Daoy (cell line): ENCODE measurements at regions not wholly inside any gene's neighbourhood (a gene's known extent, or its start where the extent isn't known, plus 50 kb on each side); places are given as distances from the start of the nearest gene placed in this dataset.
"Not testable (repeated sequence)": the region's sequence is repeated elsewhere in the genome, so short reads cannot be mapped to it uniquely, and the experiment has no call there.

ENCODE experiments used
- DNase-seq: peaks from one replicate; pipeline ENCODE4 v3.0.0-alpha.2; 2015; ENCODE audit warnings: low read depth

GRCh38 chr6:139972116-139972515 is 597.7 kb upstream of the CITED2 start:
- DNase-seq = no peak

DNA sequence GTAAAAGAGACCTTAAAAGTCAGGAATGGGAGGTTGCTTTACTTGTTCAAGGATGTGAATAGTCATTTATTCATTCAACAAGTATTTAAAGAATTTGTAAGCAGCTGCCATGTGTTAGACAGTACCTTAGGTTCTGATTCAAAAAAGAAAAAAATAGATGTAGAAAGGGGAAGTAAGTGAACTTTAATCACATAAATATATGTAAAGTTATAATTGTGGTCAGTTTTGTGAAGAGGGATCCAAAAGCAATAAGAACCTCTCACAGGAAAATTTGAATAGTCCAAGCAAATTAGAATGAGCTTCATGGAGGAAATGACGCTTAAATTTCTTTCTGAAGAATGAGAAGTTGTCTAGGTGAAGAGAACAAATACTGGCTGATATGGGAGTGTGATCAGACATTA is 596.1 kb upstream of the CITED2 start:
- DNase-seq = no peak

DNA sequence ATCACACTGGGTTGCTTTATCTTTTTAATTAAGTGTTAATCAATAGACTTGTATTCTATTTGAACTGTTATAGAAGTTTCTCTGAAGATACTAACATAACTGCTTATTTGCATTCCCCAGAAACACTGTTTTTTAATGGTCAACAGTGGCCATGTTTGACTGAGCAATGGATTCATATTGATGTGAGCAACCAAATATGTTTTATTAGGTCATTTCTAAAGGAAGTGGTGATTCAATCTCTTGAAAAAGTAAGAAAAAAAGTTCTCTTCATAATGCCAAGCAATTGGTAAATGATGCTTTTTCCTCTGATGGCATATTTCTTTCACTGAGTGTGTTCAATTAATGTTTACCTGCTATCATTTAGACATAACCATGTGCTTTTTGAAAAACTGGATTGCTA is 593.0 kb upstream of the CITED2 start:
- no peak for DNase-seq

DNA sequence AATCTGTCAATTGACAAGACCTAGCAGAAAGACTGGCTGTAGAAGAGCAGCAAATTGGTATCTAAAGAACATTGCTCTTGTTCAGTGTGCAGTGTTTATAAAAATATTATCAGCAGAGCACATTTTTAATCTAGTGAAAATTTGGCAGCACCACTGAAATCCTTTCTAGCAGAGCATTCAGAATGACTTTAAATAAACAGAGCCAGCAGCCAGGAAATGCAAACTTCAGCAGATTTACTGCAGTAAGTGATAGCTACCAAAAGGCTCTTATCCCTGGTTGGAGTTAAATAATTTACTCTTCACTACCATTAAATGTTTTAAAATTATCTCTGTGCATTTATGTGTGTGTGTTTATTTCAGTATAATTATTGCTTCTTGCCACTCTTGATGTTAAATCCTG is 590.9 kb upstream of the CITED2 start:
- DNase-seq = no peak

DNA sequence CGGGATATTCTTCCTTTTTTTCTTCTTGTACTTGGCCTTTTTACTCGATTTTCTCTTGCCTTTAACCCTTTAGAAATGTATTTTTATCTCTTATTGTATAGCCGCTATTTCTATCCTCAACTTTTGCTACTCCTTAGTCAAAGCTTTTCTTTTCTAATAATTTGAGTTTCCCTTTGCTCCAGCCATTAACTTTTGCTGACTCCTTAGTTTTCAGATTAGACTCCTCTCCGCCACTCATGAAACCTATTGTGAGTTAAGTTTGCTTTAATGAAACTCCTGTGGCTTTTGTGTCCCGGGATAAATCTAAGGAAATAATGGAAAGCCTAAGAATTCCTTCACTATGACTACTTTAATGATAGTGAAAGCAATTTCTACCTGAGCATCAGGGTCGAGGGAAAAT is 590.3 kb upstream of the CITED2 start:
- DNase-seq = no peak

GRCh38 chr6:139962654-139963347 is 588.4 kb upstream of the CITED2 start:
- no peak for DNase-seq

GRCh38 chr6:139961190-139961589 is 586.7 kb upstream of the CITED2 start:
- no peak for DNase-seq

- DNase-seq = no peak
These were observed 586.2 kb upstream of the CITED2 start for GRCh38 chr6:139960671-139961070.

DNA sequence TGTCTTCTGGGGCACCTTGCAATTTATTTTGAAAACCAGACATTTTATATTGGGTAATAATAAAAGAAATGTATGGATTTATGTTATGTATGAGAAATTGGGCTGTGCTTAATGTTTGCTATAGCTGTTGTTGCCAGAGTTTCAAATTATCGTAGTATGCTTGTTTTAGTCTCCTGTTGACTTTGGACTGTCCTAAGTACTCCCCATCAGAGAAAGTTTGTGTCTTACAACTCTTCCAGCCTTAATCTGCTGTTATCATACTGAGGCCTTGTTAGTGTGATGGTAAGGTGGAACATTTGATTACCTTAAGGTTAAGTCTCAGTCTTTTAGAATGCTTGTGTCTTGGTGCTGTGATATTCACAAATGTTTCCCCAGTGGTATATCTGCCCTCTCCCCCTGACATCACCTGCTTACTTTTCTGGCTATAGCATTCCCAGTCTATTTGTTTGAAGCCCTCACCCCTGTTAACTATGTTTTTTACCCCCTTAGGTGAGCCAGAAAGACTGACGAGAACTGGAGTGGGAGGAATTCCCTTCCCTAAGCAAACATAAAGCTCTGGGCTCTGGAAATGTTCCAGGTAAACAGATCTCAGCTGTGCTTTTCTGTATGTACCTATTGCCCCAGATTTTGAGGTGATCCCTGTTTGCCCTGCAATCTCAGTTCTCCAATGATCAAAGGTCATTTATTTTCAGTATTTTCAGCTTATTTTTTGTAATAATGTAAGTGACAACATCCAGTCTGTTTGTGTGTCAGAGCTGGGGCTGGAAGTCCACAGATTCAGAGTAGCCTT is 581.1 kb upstream of the CITED2 start:
- no peak for DNase-seq

DNA sequence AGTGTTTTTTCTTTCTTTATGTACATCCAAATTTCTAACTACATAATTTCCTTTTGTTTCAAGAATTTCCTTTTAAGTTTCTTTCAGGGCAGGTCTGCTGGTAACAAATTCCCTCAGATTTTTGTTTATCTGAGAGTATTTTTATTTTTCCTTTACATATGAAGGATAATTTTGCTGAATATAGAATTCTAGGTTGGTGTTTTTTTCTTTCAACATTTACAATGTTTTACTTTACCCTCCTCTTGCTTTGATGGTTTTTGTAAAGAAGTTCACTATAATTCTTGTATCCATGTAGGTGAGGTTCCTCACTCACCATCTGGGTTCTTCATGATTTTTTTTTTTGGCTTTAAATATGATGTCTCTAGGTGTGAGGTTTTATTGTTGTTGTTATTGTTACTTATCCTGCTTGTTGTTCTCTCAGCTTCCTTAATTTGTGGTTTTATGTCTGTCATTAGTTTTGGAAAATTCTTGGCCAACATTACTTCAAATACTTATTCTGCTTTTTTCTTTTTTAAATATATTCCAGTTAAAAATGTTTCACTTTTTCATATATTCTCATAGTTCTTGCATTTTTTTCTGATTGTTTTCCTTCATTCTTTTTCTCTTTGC is 580.1 kb upstream of the CITED2 start:
- no peak for DNase-seq

GRCh38 chr6:139953780-139954179 is 579.3 kb upstream of the CITED2 start:
- not testable (repeated sequence) for DNase-seq

DNA sequence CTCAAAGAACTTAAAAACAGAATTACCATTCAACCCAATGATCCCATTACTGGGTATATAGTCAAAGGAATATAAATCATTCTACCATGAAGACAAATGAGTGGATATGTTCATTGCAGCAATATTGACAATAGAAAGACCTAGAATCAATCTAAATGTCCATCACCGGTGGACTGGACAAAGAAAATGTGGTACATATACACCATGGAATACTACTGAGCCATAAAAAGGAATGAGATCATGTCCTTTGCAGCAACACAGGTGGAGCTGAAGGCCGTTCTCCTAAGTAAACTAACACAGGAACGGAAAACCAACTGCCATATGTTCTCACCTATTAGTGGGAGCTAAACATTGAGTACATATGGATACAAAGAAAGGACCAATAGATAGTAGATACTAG is 576.7 kb upstream of the CITED2 start:
- DNase-seq = no peak

DNA sequence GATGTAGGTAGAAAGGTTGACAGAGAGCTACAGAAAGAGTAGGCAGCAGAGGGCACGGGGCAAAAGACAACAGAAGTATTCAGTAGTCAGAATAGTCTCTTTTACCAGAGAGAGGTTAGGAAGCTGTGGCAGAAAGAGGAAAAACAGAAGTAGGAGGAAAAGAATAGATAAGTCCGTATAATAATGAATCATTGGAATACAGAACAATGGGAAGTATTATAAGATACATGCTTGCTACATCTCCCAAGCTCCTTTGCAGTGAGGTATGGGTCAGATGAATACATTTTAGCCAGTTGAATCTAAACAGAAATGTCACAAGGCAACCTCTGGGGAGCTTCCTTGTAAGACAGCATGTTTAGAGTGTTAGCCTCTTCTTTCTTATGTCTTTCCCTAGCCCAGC is 570.5 kb upstream of the CITED2 start:
- no peak for DNase-seq

DNA sequence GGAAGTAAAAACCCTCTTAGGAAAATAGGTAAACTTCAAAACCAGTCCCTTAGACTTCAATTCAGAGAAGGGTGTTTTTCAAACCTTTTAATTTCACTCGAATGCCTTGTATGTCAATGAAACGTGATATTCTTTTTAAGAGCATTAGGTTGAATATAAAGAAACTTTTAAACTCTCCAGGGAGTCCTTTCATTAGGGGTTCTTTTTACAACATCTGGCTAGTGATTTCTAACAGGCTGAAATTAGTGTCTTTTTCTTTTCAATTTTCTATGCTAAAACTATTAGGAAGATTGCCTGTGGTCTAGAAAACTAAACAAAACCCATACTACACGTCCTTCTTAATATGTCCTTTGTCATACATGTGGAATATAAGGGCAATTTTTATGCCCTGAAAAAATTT is 569.7 kb upstream of the CITED2 start:
- DNase-seq = no peak

DNA sequence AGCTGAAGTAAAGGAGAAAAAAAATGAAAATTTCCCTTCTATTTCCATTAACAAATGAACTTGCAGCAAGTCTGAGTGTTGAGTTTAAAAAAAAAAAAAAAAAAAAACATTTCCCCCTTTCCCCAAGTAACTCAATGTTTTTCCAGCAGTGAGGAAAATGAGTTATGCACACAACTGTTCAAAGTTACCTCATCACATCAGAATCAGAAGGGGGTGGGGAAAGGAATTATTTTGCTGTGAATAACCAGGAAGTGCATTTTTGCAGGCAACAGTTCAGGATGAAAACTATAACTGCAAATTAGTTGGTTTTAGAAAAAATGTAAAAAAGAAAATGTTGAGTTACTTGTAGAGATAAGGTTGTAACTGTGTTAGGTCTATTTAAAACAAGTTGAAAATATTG is 568.9 kb upstream of the CITED2 start:
- peak; percentile 78 for DNase-seq

- no peak for DNase-seq
These were observed 567.9 kb upstream of the CITED2 start for GRCh38 chr6:139942331-139942730.

DNA sequence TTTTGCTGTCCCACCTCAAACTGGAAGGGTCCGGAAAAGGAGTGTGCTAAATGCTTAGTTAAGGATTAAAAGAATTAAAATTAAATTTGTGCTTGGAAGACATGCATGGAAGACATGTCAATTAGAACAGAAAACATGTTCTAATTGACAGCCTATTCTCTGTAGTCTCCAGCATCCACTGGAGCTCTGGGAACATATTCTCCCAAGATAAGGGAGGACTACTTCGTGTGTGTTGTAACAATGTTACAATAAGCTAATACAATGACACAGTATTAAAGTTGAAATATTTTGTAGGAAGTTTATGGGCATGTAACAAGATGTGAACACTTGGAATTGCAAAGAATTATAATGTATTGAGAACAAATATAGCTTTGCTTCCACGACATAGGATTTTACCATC is 567.4 kb upstream of the CITED2 start:
- DNase-seq = no peak

- peak; percentile 33 for DNase-seq
These were observed 566.6 kb upstream of the CITED2 start for GRCh38 chr6:139940741-139941729.

DNA sequence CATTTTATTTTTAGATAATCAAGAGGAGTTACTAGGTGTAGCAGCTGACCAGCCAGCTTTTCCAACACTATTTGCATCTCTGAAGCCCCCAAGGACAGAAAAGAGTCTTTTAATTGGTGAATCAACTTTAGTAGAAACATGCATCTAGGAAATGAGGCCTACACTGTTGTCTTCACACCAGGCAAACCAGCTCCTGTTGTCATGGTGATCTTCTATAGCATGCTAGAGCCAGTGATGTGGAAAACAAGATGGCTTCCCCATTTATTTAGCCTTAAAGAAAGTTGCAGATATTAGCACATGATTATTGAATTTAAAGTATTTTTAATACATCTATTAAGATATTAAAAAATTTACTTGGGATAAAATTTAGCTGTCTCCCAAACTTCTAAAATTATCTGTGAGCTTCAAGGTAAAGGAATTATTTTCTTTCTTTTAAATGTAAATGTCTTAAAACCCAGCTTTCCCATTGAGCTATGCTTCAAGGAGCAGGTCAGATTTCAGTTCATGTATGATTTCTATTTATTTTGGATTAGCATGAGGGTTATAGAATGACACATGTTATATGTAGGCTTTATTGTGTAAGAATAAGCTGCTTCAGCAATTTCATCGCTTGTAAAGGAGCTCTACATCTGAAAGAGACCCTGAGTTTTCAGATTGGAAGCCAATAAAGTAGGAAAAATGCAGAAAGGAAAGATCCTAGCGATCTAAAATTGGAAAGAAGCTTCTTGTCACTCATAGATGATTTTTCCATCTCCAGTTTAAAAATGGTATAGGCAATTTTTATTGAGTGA is 564.9 kb upstream of the CITED2 start:
- DNase-seq = no peak

GRCh38 chr6:139932671-139933070 is 558.2 kb upstream of the CITED2 start:
- no peak for DNase-seq

- DNase-seq = no peak
These were observed 557.3 kb upstream of the CITED2 start for GRCh38 chr6:139931747-139932146.
